Activated CD8-positive, alpha-beta T cell treated with anti-CD3 and anti-CD28 coated beads, Interleukin-2, amount 10 ng/mL, durations not matched to agents 7 days and 5 days (primary cell): ENCODE measurements at regions not wholly inside any gene's neighbourhood (a gene's known extent, or its start where the extent isn't known, plus 50 kb on each side); places are given as distances from the start of the nearest gene placed in this dataset.
"Not testable (repeated sequence)": the region's sequence is repeated elsewhere in the genome, so short reads cannot be mapped to it uniquely, and the experiment has no call there.

Source experiments
- ATAC-seq: fragments of 150-1000 bp; cut with Tn5 transposase; one replicate; pipeline ENCODE4 v1.10.0; 2021; ENCODE audit warnings: moderate library complexity
- CTCF ChIA-PET: fragments of 350-600 bp; sonication (Branson Sonifier 250); formaldehyde crosslinking; loops from one replicate; lab custom pipeline; 2021; ENCODE audit warnings: antibody characterized with exemption; lab: Charles Lee
- POLR2A ChIA-PET: fragments of 350-600 bp; sonication (Branson Sonifier 250); formaldehyde crosslinking; loops from one replicate; lab custom pipeline; 2021; ENCODE audit warnings: antibody characterized with exemption; lab: Charles Lee
- DNase-seq: peaks from one replicate; pipeline ENCODE4 v3.0.0-alpha.2; 2020
- H3K27ac Mint-ChIP-seq: one replicate; pipeline ENCODE4 v1.8.0; 2021; ENCODE audit warnings: mild to moderate bottlenecking, mixed read lengths
- H3K27me3 Mint-ChIP-seq: one replicate; pipeline ENCODE4 v1.8.0; 2021; ENCODE audit warnings: low read depth, mixed read lengths
- H3K36me3 Mint-ChIP-seq: one replicate; pipeline ENCODE4 v1.8.0; 2021; ENCODE audit warnings: low read depth, mixed read lengths
- H3K4me1 Mint-ChIP-seq: one replicate; pipeline ENCODE4 v1.8.0; 2021; ENCODE audit warnings: low read depth, mixed read lengths
- H3K4me3 Mint-ChIP-seq: one replicate; pipeline ENCODE4 v1.8.0; 2021; ENCODE audit warnings: mild to moderate bottlenecking, mixed read lengths
- H3K9me3 Mint-ChIP-seq: one replicate; pipeline ENCODE4 v1.8.0; 2022; ENCODE audit warnings: mixed read lengths; ENCODE audit not compliant: insufficient read depth

- Mint-ChIP-seq H3K36me3 (no peaks in the 10 kb centered on the region), H3K27ac (no peak overlapping the region), H3K4me3 (no peak overlapping the region), H3K27me3 (no peaks in the 10 kb centered on the region), H3K4me1 (no peaks in the 10 kb centered on the region), H3K9me3 (peaks cover 14% of the 10 kb centered on the region)
- CTCF ChIA-PET, result no interaction called here
- DNase-seq (no peak), ATAC-seq (no peak)
- POLR2A ChIA-PET, result no interaction called here
These were observed 723.8 kb upstream of the CDH6 start for GRCh38 chr5:30469691-30470090.

- H3K36me3 Mint-ChIP-seq, result no peaks in the 10 kb centered on the region
- H3K27me3 Mint-ChIP-seq, result no peaks in the 10 kb centered on the region
- ChIA-PET POLR2A (no interaction called here), CTCF (no interaction called here)
- DNase-seq (no peak), ATAC-seq (no peak)
- peaks cover 27% of the 10 kb centered on the region for H3K9me3 Mint-ChIP-seq
- H3K27ac Mint-ChIP-seq, result no peak overlapping the region
- no peak overlapping the region for H3K4me3 Mint-ChIP-seq
- no peaks in the 10 kb centered on the region for H3K4me1 Mint-ChIP-seq
These were observed 734.8 kb upstream of the CDH6 start for GRCh38 chr5:30458681-30459080.

GRCh38 chr5:30455484-30455883, 738.0 kb upstream of the CDH6 start:
- H3K4me1 Mint-ChIP-seq, CTCF ChIA-PET, H3K36me3 Mint-ChIP-seq, ATAC-seq, DNase-seq, H3K27me3 Mint-ChIP-seq, POLR2A ChIA-PET, H3K4me3 Mint-ChIP-seq, H3K27ac Mint-ChIP-seq: not testable (repeated sequence)
- peaks cover 27% of the 10 kb centered on the region for H3K9me3 Mint-ChIP-seq

- POLR2A ChIA-PET, result no interaction called here
- H3K27ac Mint-ChIP-seq, result no peak overlapping the region
- CTCF ChIA-PET, result no interaction called here
These were observed 740.3 kb upstream of the CDH6 start for GRCh38 chr5:30453168-30453567.

GRCh38 chr5:30450153-30450552, 743.3 kb upstream of the CDH6 start:
- H3K9me3 Mint-ChIP-seq, result peaks cover 34% of the 10 kb centered on the region
- ChIA-PET POLR2A (no interaction called here), CTCF (no interaction called here)
- no peak overlapping the region for H3K4me3 Mint-ChIP-seq
- ATAC-seq, result no peak
- H3K27me3 Mint-ChIP-seq, result no peaks in the 10 kb centered on the region
- no peak overlapping the region for H3K27ac Mint-ChIP-seq
- no peaks in the 10 kb centered on the region for H3K4me1 Mint-ChIP-seq
- H3K36me3 Mint-ChIP-seq, result no peaks in the 10 kb centered on the region
- DNase-seq, result no peak

More at GRCh38 chr5:30453168-30453567, 740.3 kb upstream of the CDH6 start:
- no peaks in the 10 kb centered on the region for H3K4me1 Mint-ChIP-seq
- peaks cover 29% of the 10 kb centered on the region for H3K9me3 Mint-ChIP-seq
- ATAC-seq (no peak), DNase-seq (no peak)
- no peak overlapping the region for H3K4me3 Mint-ChIP-seq
- no peaks in the 10 kb centered on the region for H3K36me3 Mint-ChIP-seq
- H3K27me3 Mint-ChIP-seq, result no peaks in the 10 kb centered on the region

GRCh38 chr5:30447431-30447830, 746.1 kb upstream of the CDH6 start:
- H3K4me3 Mint-ChIP-seq, result no peak overlapping the region
- ChIA-PET CTCF (no interaction called here), POLR2A (no interaction called here)
- peaks cover 41% of the 10 kb centered on the region for H3K9me3 Mint-ChIP-seq
- no peaks in the 10 kb centered on the region for H3K4me1 Mint-ChIP-seq
- H3K36me3 Mint-ChIP-seq, result no peaks in the 10 kb centered on the region
- ATAC-seq, result no peak
- no peaks in the 10 kb centered on the region for H3K27me3 Mint-ChIP-seq
- no peak overlapping the region for H3K27ac Mint-ChIP-seq
- no peak for DNase-seq

GRCh38 chr5:30446456-30446855, 747.0 kb upstream of the CDH6 start:
- Mint-ChIP-seq H3K27ac (no peak overlapping the region), H3K36me3 (no peaks in the 10 kb centered on the region), H3K4me3 (no peak overlapping the region), H3K9me3 (peaks cover 47% of the 10 kb centered on the region), H3K27me3 (no peaks in the 10 kb centered on the region), H3K4me1 (no peaks in the 10 kb centered on the region)
- DNase-seq (no peak), ATAC-seq (no peak)
- ChIA-PET POLR2A (no interaction called here), CTCF (no interaction called here)

- peaks cover 36% of the 10 kb centered on the region for H3K9me3 Mint-ChIP-seq
- H3K27me3 Mint-ChIP-seq, result no peaks in the 10 kb centered on the region
- ChIA-PET POLR2A (no interaction called here), CTCF (no interaction called here)
- DNase-seq, result no peak
- no peaks in the 10 kb centered on the region for H3K36me3 Mint-ChIP-seq
- no peak overlapping the region for H3K27ac Mint-ChIP-seq
- ATAC-seq, result no peak
- H3K4me3 Mint-ChIP-seq, result no peak overlapping the region
- H3K4me1 Mint-ChIP-seq, result no peaks in the 10 kb centered on the region
These were observed 754.7 kb upstream of the CDH6 start for GRCh38 chr5:30438785-30439184.

GRCh38 chr5:30436691-30437090, 756.8 kb upstream of the CDH6 start:
- Mint-ChIP-seq H3K36me3 (no peaks in the 10 kb centered on the region), H3K9me3 (peaks cover 28% of the 10 kb centered on the region), H3K27ac (no peak overlapping the region), H3K27me3 (no peaks in the 10 kb centered on the region), H3K4me1 (no peaks in the 10 kb centered on the region), H3K4me3 (no peak overlapping the region)
- DNase-seq, result no peak
- ATAC-seq, result no peak
- POLR2A ChIA-PET, result no interaction called here
- CTCF ChIA-PET, result no interaction called here

GRCh38 chr5:30428866-30429407, 764.5 kb upstream of the CDH6 start:
- ATAC-seq, H3K27me3 Mint-ChIP-seq, H3K27ac Mint-ChIP-seq, H3K36me3 Mint-ChIP-seq, CTCF ChIA-PET, POLR2A ChIA-PET, H3K4me3 Mint-ChIP-seq, DNase-seq, H3K4me1 Mint-ChIP-seq: not testable (repeated sequence)
- H3K9me3 Mint-ChIP-seq, result peaks cover 17% of the 10 kb centered on the region

GRCh38 chr5:30414078-30414477, 779.4 kb upstream of the CDH6 start:
- Mint-ChIP-seq H3K27ac (no peak overlapping the region), H3K9me3 (peaks cover 9% of the 10 kb centered on the region), H3K27me3 (no peaks in the 10 kb centered on the region), H3K4me3 (no peak overlapping the region), H3K4me1 (no peaks in the 10 kb centered on the region), H3K36me3 (no peaks in the 10 kb centered on the region)
- POLR2A ChIA-PET, result no interaction called here
- CTCF ChIA-PET, result no interaction called here
- ATAC-seq (no peak), DNase-seq (no peak)

- H3K4me1 Mint-ChIP-seq, result no peaks in the 10 kb centered on the region
- no peaks in the 10 kb centered on the region for H3K27me3 Mint-ChIP-seq
- no peak for ATAC-seq
- POLR2A ChIA-PET, result no interaction called here
- peaks cover 14% of the 10 kb centered on the region for H3K9me3 Mint-ChIP-seq
- CTCF ChIA-PET, result no interaction called here
- no peak overlapping the region for H3K4me3 Mint-ChIP-seq
- H3K27ac Mint-ChIP-seq, result no peak overlapping the region
- DNase-seq, result no peak
- H3K36me3 Mint-ChIP-seq, result no peaks in the 10 kb centered on the region
These were observed 779.9 kb upstream of the CDH6 start for GRCh38 chr5:30413540-30413939.

GRCh38 chr5:30405821-30406220, 787.7 kb upstream of the CDH6 start:
- DNase-seq (no peak), ATAC-seq (no peak)

More at GRCh38 chr5:30405821-30406220, 787.7 kb upstream of the CDH6 start:
- ChIA-PET CTCF (no interaction called here), POLR2A (no interaction called here)
- Mint-ChIP-seq H3K36me3 (no peaks in the 10 kb centered on the region), H3K9me3 (peaks cover 24% of the 10 kb centered on the region), H3K4me3 (no peak overlapping the region), H3K27ac (no peak overlapping the region), H3K27me3 (no peaks in the 10 kb centered on the region), H3K4me1 (no peaks in the 10 kb centered on the region)
